ENCODE measurements at regions not wholly inside any gene's neighbourhood (a gene's known extent, or its start where the extent isn't known, plus 50 kb on each side); places are given as distances from the start of the nearest gene placed in this dataset.

GRCh38 chr11:19336331-19336730 lies 95.6 kb upstream of the E2F8 start:
- no peak overlapping the region for H3K4me2 ChIP-seq (ENCODE audit: insufficient read depth, low read length)
- WGBS (ENCODE audit: insufficient coverage, low coverage, missing lambda C conversion rate): 0% methylated on average over 3 of the region's 3 CpGs
- H3K27me3 ChIP-seq (ENCODE audit: control insufficient read depth in 2 of 2, insufficient read depth in 2 of 2, low read length in 2 of 2): no peaks in the 10 kb centered on the region; a peak in 1 of 5 replicates
- H2AFZ ChIP-seq (ENCODE audit: low read depth, low read length): no peak overlapping the region
- in situ Hi-C loops (cut with MboI) (no loop called here), intact Hi-C loops (cut with micrococcal nuclease) (no loop called here)
- FAIRE-seq (no peak), ATAC-seq (no peak), DNase-seq (ENCODE audit: extremely low read depth in 1 of 4, low spot score in 3 of 4) (no peak)
- POLR2A ChIA-PET: no interaction called here
- no peak overlapping the region for H3K4me3 ChIP-seq
- no peaks in the 10 kb centered on the region for H4K20me1 ChIP-seq (replicated peaks; ENCODE audit: control insufficient read depth, insufficient read depth, low read length)
- H3K27ac ChIP-seq (ENCODE audit: extremely low read depth, low read depth, low read length): no peak overlapping the region
- no peaks in the 10 kb centered on the region for H3K36me3 ChIP-seq (ENCODE audit: control insufficient read depth, insufficient read depth, low read length)
- no TSS peak for BruUV-seq (replicated peaks)
- H3K9me1 ChIP-seq (ENCODE audit: control insufficient read depth, insufficient read depth, low read length): no peaks in the 10 kb centered on the region
- H3K9ac ChIP-seq (ENCODE audit: insufficient read depth in 1 of 2, low read depth in 2 of 2, low read length in 2 of 2): no peak overlapping the region
- no peak for TF ChIP-seq ZNF79 (CRISPR knock-in tag; IDR thresholded peaks at IDR 0.05; ENCODE audit: low read depth)
- H3K79me2 ChIP-seq (ENCODE audit: control insufficient read depth, insufficient read depth, low read length): no peaks in the 10 kb centered on the region
- CTCF ChIA-PET (ENCODE audit: low intra/inter-chr PET ratio): no interaction called here
- H3K9me3 ChIP-seq (replicated peaks; ENCODE audit: control insufficient read depth, insufficient read depth, low read depth, low read length): no peaks in the 10 kb centered on the region
- no peaks in the 10 kb centered on the region for H3K4me1 ChIP-seq (replicated peaks in 1 of 2; ENCODE audit: control insufficient read depth in 2 of 2, insufficient read depth in 2 of 2, low read length in 2 of 2)

DNA sequence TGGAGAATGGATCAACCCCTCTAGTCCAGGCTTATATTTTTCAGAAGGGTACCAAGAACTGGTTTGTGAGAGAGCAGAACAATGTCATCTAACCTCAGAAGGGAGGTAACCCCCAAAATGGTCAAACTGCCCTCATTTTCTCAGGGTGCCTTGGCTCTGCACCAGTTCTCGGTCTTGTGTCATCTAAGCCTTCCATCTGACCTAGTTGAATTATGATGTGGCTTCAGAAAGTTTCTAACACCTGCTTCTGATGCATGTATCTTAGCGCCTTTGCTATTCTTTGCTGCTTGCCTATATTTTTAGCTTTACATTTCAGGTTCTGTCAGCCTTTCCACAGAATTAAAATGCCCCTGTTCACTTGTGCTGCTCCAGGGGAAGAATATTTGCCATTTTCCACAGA lies 91.7 kb upstream of the E2F8 start:
- CTCF ChIA-PET (ENCODE audit: low intra/inter-chr PET ratio): no interaction called here
- intact Hi-C loops (cut with micrococcal nuclease) (no loop called here), in situ Hi-C loops (cut with MboI) (no loop called here)
- Histone ChIP-seq H3K79me2 (ENCODE audit: control insufficient read depth, insufficient read depth, low read length) (no peaks in the 10 kb centered on the region), H3K4me1 (replicated peaks in 1 of 2; ENCODE audit: control insufficient read depth in 2 of 2, insufficient read depth in 2 of 2, low read length in 2 of 2) (no peaks in the 10 kb centered on the region), H4K20me1 (replicated peaks; ENCODE audit: control insufficient read depth, insufficient read depth, low read length) (no peaks in the 10 kb centered on the region), H3K4me3 (no peak overlapping the region), H3K9ac (ENCODE audit: insufficient read depth in 1 of 2, low read depth in 2 of 2, low read length in 2 of 2) (no peak overlapping the region), H3K9me3 (replicated peaks; ENCODE audit: control insufficient read depth, insufficient read depth, low read depth, low read length) (no peaks in the 10 kb centered on the region), H2AFZ (ENCODE audit: low read depth, low read length) (no peak overlapping the region), H3K27me3 (ENCODE audit: control insufficient read depth in 2 of 2, insufficient read depth in 2 of 2, low read length in 2 of 2) (peaks cover 0 to 6% of the 10 kb centered on the region in 2 experiments; a peak in 2 of 5 replicates), H3K36me3 (ENCODE audit: control insufficient read depth, insufficient read depth, low read length) (no peaks in the 10 kb centered on the region), H3K9me1 (ENCODE audit: control insufficient read depth, insufficient read depth, low read length) (no peaks in the 10 kb centered on the region), H3K27ac (ENCODE audit: extremely low read depth, low read depth, low read length) (no peak overlapping the region), H3K4me2 (ENCODE audit: insufficient read depth, low read length) (no peak overlapping the region)
- DNase-seq (ENCODE audit: extremely low read depth in 1 of 4, low spot score in 3 of 4): no peak
- POLR2A ChIA-PET: no interaction called here
- BruUV-seq (replicated peaks): no TSS peak
- no peak for FAIRE-seq
- ATAC-seq: no peak
- WGBS (ENCODE audit: insufficient coverage, low coverage, missing lambda C conversion rate): 0% methylated on average over 2 of the region's 2 CpGs
- TF ChIP-seq XRCC5 (IDR thresholded peaks at IDR 0.05; ENCODE audit: low read depth, low read length): no peak
- TF ChIP-seq, protein P1, sequence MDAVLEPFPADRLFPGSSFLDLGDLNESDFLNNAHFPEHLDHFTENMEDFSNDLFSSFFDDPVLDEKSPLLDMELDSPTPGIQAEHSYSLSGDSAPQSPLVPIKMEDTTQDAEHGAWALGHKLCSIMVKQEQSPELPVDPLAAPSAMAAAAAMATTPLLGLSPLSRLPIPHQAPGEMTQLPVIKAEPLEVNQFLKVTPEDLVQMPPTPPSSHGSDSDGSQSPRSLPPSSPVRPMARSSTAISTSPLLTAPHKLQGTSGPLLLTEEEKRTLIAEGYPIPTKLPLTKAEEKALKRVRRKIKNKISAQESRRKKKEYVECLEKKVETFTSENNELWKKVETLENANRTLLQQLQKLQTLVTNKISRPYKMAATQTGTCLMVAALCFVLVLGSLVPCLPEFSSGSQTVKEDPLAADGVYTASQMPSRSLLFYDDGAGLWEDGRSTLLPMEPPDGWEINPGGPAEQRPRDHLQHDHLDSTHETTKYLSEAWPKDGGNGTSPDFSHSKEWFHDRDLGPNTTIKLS (IDR thresholded peaks at IDR 0.05; ENCODE audit: borderline replicate concordance, low read depth): no peak
- no peak for TF ChIP-seq ZNF3 (CRISPR knock-in tag; IDR thresholded peaks at IDR 0.05)
- TF ChIP-seq, protein P2, sequence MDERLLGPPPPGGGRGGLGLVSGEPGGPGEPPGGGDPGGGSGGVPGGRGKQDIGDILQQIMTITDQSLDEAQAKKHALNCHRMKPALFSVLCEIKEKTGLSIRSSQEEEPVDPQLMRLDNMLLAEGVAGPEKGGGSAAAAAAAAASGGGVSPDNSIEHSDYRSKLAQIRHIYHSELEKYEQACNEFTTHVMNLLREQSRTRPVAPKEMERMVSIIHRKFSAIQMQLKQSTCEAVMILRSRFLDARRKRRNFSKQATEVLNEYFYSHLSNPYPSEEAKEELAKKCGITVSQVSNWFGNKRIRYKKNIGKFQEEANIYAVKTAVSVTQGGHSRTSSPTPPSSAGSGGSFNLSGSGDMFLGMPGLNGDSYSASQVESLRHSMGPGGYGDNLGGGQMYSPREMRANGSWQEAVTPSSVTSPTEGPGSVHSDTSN (CRISPR knock-in tag; IDR thresholded peaks at IDR 0.05; ENCODE audit: low read depth): no peak
- TF ChIP-seq, protein P2 (tag; conservative IDR thresholded peaks at IDR 0.05; ENCODE audit: low read depth): no peak
- no peak for TF ChIP-seq BRCA1 (IDR thresholded peaks at IDR 0.05)
- no peak for TF ChIP-seq BRCA1 (CRISPR knock-in tag; IDR thresholded peaks at IDR 0.05)
- no peak for TF ChIP-seq SREBF2 (CRISPR knock-in tag; IDR thresholded peaks at IDR 0.05)
- TF ChIP-seq ZNF707 (CRISPR knock-in tag; conservative IDR thresholded peaks at IDR 0.05): no peak
- no peak for TF ChIP-seq PURB (CRISPR knock-in tag; IDR thresholded peaks at IDR 0.05; ENCODE audit: low read depth)
